ENCODE measurements at regions not wholly inside any gene's neighbourhood (a gene's known extent, or its start where the extent isn't known, plus 50 kb on each side); places are given as distances from the start of the nearest gene placed in this dataset.

GRCh38 chr16:9333469-9333868, 242.0 kb downstream of the HAPSTR1 start:
- Histone ChIP-seq H3K36me3 (ENCODE audit: control insufficient read depth, insufficient read depth, low read length) (no peaks in the 10 kb centered on the region), H3K4me3 (ENCODE audit: low read length) (no peak overlapping the region), H3K9ac (ENCODE audit: extremely low read depth, low read length, poor library complexity, severe bottlenecking) (no peak overlapping the region), H3K4me1 (ENCODE audit: control insufficient read depth, insufficient read depth, low read length) (no peaks in the 10 kb centered on the region), H3K27ac (ENCODE audit: low read depth, low read length) (no peak overlapping the region), H3K9me3 (ENCODE audit: control insufficient read depth, low read length) (peaks cover 6% of the 10 kb centered on the region), H3K27me3 (ENCODE audit: control insufficient read depth, insufficient read depth, low read length, poor library complexity, severe bottlenecking) (no peaks in the 10 kb centered on the region)
- H3K27me3 Mint-ChIP-seq (ENCODE audit: insufficient read depth) = peaks cover 5% of the 10 kb centered on the region
- H3K4me1 Mint-ChIP-seq = no peaks in the 10 kb centered on the region
- no peak overlapping the region for H3K4me3 Mint-ChIP-seq
- no peaks in the 10 kb centered on the region for H3K36me3 Mint-ChIP-seq (ENCODE audit: low read depth)
- no peak overlapping the region for H3K27ac Mint-ChIP-seq
- no peak for DNase-seq
- H3K9me3 Mint-ChIP-seq = no peaks in the 10 kb centered on the region
- WGBS, 2 experiments (ENCODE audit: insufficient coverage in 1 of 2, insufficient read length in 1 of 2) = 97% methylated on average over 2 of the region's 2 CpGs; no CpG with 5 or more reads in 1 of the 2 experiments
- no peak for TF ChIP-seq CTCF (conservative IDR thresholded peaks at IDR 0.05)

- peaks cover 5% of the 10 kb centered on the region for H3K27me3 Mint-ChIP-seq (ENCODE audit: insufficient read depth)
- no peak overlapping the region for H3K27ac ChIP-seq (ENCODE audit: low read depth, low read length)
- peaks cover 6% of the 10 kb centered on the region for H3K9me3 ChIP-seq (ENCODE audit: control insufficient read depth, low read length)
- H3K27me3 ChIP-seq (ENCODE audit: control insufficient read depth, insufficient read depth, low read length, poor library complexity, severe bottlenecking) = no peaks in the 10 kb centered on the region
- H3K4me1 ChIP-seq (ENCODE audit: control insufficient read depth, insufficient read depth, low read length) = no peaks in the 10 kb centered on the region
- H3K36me3 ChIP-seq (ENCODE audit: control insufficient read depth, insufficient read depth, low read length) = no peaks in the 10 kb centered on the region
- H3K9ac ChIP-seq (ENCODE audit: extremely low read depth, low read length, poor library complexity, severe bottlenecking) = no peak overlapping the region
- no peak for DNase-seq
- 94% methylated on average over 1 of the region's 1 CpG; no CpG with 5 or more reads in 1 of the 2 experiments for WGBS, 2 experiments (ENCODE audit: insufficient coverage in 1 of 2, insufficient read length in 1 of 2)
- no peaks in the 10 kb centered on the region for H3K9me3 Mint-ChIP-seq
- H3K36me3 Mint-ChIP-seq (ENCODE audit: low read depth) = no peaks in the 10 kb centered on the region
- no peak for TF ChIP-seq CTCF (conservative IDR thresholded peaks at IDR 0.05)
- no peak overlapping the region for H3K4me3 ChIP-seq (ENCODE audit: low read length)
- H3K27ac Mint-ChIP-seq = no peak overlapping the region
- H3K4me1 Mint-ChIP-seq = no peaks in the 10 kb centered on the region
- no peak overlapping the region for H3K4me3 Mint-ChIP-seq
Observed at GRCh38 chr16:9334103-9334502, 242.7 kb downstream of the HAPSTR1 start.

GRCh38 chr16:9337308-9338032, 246.0 kb downstream of the HAPSTR1 start:
- no peaks in the 10 kb centered on the region for H3K4me1 ChIP-seq (ENCODE audit: control insufficient read depth, insufficient read depth, low read length)
- H3K4me3 Mint-ChIP-seq = no peak overlapping the region
- H3K9ac ChIP-seq (ENCODE audit: extremely low read depth, low read length, poor library complexity, severe bottlenecking) = no peak overlapping the region
- H3K36me3 ChIP-seq (ENCODE audit: control insufficient read depth, insufficient read depth, low read length) = no peaks in the 10 kb centered on the region
- H3K27me3 Mint-ChIP-seq (ENCODE audit: insufficient read depth) = peaks cover 5% of the 10 kb centered on the region
- no peaks in the 10 kb centered on the region for H3K27me3 ChIP-seq (ENCODE audit: control insufficient read depth, insufficient read depth, low read length, poor library complexity, severe bottlenecking)
- H3K36me3 Mint-ChIP-seq (ENCODE audit: low read depth) = no peaks in the 10 kb centered on the region
- H3K4me1 Mint-ChIP-seq = no peaks in the 10 kb centered on the region
- 93% methylated on average over 4 of the region's 4 CpGs; no CpG with 5 or more reads in 1 of the 2 experiments for WGBS, 2 experiments (ENCODE audit: insufficient coverage in 1 of 2, insufficient read length in 1 of 2)
- H3K27ac ChIP-seq (ENCODE audit: low read depth, low read length) = no peak overlapping the region
- no peak overlapping the region for H3K27ac Mint-ChIP-seq
- peaks cover 5% of the 10 kb centered on the region for H3K9me3 ChIP-seq (ENCODE audit: control insufficient read depth, low read length)
- no peaks in the 10 kb centered on the region for H3K9me3 Mint-ChIP-seq
- no peak for TF ChIP-seq CTCF (conservative IDR thresholded peaks at IDR 0.05)
- no peak for DNase-seq
- no peak overlapping the region for H3K4me3 ChIP-seq (ENCODE audit: low read length)
